ENCODE measurements at regions not wholly inside any gene's neighbourhood (a gene's known extent, or its start where the extent isn't known, plus 50 kb on each side); places are given as distances from the start of the nearest gene placed in this dataset.

DNA sequence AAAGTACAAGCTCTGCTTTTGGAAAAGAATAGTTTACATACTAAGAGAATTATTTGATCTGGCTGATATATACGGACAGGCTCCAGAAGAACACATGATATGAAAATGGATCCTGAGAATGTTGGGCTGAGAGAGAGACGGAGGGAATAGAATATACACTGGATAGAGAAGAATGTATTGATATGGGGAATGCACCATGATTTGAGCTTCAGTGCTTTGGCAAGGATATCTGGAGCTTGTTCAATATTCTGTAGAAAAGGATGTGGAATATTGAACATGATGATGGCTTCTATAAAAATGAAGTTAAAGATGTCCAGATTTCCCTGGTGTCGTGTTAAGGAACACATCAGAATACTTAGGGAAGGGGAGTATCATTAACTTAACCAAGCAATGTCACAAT lies 280.5 kb upstream of the VLDLR start:
- TF ChIP-seq, protein P1, sequence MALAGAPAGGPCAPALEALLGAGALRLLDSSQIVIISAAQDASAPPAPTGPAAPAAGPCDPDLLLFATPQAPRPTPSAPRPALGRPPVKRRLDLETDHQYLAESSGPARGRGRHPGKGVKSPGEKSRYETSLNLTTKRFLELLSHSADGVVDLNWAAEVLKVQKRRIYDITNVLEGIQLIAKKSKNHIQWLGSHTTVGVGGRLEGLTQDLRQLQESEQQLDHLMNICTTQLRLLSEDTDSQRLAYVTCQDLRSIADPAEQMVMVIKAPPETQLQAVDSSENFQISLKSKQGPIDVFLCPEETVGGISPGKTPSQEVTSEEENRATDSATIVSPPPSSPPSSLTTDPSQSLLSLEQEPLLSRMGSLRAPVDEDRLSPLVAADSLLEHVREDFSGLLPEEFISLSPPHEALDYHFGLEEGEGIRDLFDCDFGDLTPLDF (CRISPR knock-in tag; IDR thresholded peaks at IDR 0.05) = no peak
- TF ChIP-seq ELF1 (tag; IDR thresholded peaks at IDR 0.05) (no peak), MAZ (CRISPR knock-in tag; conservative IDR thresholded peaks at IDR 0.05 in 1 of 2, IDR thresholded peaks at IDR 0.05 in 1 of 2) (no peak), GABPB2 (CRISPR knock-in tag; conservative IDR thresholded peaks at IDR 0.05) (no peak), CREB1 (IDR thresholded peaks at IDR 0.05) (no peak), CREB1 (CRISPR knock-in tag; IDR thresholded peaks at IDR 0.05) (no peak), ZNF347 (CRISPR knock-in tag; IDR thresholded peaks at IDR 0.05; ENCODE audit: low read depth) (no peak), NR2C2 (CRISPR knock-in tag; IDR thresholded peaks at IDR 0.05) (no peak), NR2C2 (tag; IDR thresholded peaks at IDR 0.05) (no peak)
- TF ChIP-seq, protein P2, sequence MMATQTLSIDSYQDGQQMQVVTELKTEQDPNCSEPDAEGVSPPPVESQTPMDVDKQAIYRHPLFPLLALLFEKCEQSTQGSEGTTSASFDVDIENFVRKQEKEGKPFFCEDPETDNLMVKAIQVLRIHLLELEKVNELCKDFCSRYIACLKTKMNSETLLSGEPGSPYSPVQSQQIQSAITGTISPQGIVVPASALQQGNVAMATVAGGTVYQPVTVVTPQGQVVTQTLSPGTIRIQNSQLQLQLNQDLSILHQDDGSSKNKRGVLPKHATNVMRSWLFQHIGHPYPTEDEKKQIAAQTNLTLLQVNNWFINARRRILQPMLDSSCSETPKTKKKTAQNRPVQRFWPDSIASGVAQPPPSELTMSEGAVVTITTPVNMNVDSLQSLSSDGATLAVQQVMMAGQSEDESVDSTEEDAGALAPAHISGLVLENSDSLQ (IDR thresholded peaks at IDR 0.05) = no peak
- TF ChIP-seq, protein P3, sequence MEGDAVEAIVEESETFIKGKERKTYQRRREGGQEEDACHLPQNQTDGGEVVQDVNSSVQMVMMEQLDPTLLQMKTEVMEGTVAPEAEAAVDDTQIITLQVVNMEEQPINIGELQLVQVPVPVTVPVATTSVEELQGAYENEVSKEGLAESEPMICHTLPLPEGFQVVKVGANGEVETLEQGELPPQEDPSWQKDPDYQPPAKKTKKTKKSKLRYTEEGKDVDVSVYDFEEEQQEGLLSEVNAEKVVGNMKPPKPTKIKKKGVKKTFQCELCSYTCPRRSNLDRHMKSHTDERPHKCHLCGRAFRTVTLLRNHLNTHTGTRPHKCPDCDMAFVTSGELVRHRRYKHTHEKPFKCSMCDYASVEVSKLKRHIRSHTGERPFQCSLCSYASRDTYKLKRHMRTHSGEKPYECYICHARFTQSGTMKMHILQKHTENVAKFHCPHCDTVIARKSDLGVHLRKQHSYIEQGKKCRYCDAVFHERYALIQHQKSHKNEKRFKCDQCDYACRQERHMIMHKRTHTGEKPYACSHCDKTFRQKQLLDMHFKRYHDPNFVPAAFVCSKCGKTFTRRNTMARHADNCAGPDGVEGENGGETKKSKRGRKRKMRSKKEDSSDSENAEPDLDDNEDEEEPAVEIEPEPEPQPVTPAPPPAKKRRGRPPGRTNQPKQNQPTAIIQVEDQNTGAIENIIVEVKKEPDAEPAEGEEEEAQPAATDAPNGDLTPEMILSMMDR (IDR thresholded peaks at IDR 0.05 in 2 of 3, conservative IDR thresholded peaks at IDR 0.05 in 1 of 3; ENCODE audit: insufficient read depth in 2 of 3, low read depth in 1 of 3, low read length in 3 of 3) = no peak
- TF ChIP-seq, protein P4, sequence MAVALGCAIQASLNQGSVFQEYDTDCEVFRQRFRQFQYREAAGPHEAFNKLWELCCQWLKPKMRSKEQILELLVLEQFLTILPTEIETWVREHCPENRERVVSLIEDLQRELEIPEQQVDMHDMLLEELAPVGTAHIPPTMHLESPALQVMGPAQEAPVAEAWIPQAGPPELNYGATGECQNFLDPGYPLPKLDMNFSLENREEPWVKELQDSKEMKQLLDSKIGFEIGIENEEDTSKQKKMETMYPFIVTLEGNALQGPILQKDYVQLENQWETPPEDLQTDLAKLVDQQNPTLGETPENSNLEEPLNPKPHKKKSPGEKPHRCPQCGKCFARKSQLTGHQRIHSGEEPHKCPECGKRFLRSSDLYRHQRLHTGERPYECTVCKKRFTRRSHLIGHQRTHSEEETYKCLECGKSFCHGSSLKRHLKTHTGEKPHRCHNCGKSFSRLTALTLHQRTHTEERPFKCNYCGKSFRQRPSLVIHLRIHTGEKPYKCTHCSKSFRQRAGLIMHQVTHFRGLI (CRISPR knock-in tag; IDR thresholded peaks at IDR 0.05) = no peak
- TF ChIP-seq, protein P5, sequence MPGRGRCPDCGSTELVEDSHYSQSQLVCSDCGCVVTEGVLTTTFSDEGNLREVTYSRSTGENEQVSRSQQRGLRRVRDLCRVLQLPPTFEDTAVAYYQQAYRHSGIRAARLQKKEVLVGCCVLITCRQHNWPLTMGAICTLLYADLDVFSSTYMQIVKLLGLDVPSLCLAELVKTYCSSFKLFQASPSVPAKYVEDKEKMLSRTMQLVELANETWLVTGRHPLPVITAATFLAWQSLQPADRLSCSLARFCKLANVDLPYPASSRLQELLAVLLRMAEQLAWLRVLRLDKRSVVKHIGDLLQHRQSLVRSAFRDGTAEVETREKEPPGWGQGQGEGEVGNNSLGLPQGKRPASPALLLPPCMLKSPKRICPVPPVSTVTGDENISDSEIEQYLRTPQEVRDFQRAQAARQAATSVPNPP (IDR thresholded peaks at IDR 0.05; ENCODE audit: borderline replicate concordance, insufficient read depth, insufficient read length) = no peak
